ENCODE measurements at regions not wholly inside any gene's neighbourhood (a gene's known extent, or its start where the extent isn't known, plus 50 kb on each side); places are given as distances from the start of the nearest gene placed in this dataset.

DNA sequence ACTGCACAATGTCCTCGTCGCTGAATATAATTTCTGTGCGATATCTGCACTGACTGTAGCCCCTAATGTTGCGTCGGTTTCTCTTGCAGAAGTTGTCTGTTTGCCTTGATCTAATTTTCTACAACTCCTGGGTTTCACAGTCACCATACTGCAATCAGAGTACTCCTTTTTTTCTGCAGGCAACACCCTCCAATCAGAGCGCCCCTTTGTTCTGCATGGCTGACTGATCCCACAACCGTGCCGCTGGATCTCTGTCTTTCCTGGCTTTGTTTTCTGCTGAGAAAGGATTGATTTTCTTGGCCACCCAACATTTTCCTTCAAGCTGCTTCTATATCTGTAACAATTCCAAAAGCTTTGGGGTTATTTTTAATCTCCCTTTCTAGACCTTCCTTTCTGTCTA, 182.2 kb upstream of the SMARCA2 start:
- H3K9me3 ChIP-seq (ENCODE audit: control insufficient read depth in 4 of 4, low read length in 3 of 4) = no peaks in the 10 kb centered on the region
- TF ChIP-seq FOXA1 (IDR thresholded peaks at IDR 0.05) (no peak), HNF4A (conservative IDR thresholded peaks at IDR 0.05) (no peak), YY1 (IDR thresholded peaks at IDR 0.05) (no peak), SP1 (IDR thresholded peaks at IDR 0.05) (no peak), HNF4G (IDR thresholded peaks at IDR 0.05) (no peak), NR2F2 (IDR thresholded peaks at IDR 0.05) (no peak), JUND (IDR thresholded peaks at IDR 0.05) (no peak), FOXA2 (IDR thresholded peaks at IDR 0.05) (no peak), TAF1 (conservative IDR thresholded peaks at IDR 0.05) (no peak), EGR1 (IDR thresholded peaks at IDR 0.05; ENCODE audit: low read depth in 2 of 2) (no peak)
- TF ChIP-seq, protein P1, sequence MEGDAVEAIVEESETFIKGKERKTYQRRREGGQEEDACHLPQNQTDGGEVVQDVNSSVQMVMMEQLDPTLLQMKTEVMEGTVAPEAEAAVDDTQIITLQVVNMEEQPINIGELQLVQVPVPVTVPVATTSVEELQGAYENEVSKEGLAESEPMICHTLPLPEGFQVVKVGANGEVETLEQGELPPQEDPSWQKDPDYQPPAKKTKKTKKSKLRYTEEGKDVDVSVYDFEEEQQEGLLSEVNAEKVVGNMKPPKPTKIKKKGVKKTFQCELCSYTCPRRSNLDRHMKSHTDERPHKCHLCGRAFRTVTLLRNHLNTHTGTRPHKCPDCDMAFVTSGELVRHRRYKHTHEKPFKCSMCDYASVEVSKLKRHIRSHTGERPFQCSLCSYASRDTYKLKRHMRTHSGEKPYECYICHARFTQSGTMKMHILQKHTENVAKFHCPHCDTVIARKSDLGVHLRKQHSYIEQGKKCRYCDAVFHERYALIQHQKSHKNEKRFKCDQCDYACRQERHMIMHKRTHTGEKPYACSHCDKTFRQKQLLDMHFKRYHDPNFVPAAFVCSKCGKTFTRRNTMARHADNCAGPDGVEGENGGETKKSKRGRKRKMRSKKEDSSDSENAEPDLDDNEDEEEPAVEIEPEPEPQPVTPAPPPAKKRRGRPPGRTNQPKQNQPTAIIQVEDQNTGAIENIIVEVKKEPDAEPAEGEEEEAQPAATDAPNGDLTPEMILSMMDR (IDR thresholded peaks at IDR 0.05; ENCODE audit: low read depth, low read length, missing input control) = no peak
- TF ChIP-seq, protein P2, sequence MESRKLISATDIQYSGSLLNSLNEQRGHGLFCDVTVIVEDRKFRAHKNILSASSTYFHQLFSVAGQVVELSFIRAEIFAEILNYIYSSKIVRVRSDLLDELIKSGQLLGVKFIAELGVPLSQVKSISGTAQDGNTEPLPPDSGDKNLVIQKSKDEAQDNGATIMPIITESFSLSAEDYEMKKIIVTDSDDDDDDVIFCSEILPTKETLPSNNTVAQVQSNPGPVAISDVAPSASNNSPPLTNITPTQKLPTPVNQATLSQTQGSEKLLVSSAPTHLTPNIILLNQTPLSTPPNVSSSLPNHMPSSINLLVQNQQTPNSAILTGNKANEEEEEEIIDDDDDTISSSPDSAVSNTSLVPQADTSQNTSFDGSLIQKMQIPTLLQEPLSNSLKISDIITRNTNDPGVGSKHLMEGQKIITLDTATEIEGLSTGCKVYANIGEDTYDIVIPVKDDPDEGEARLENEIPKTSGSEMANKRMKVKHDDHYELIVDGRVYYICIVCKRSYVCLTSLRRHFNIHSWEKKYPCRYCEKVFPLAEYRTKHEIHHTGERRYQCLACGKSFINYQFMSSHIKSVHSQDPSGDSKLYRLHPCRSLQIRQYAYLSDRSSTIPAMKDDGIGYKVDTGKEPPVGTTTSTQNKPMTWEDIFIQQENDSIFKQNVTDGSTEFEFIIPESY (IDR thresholded peaks at IDR 0.05) = no peak
- no peaks in the 10 kb centered on the region for H3K27me3 ChIP-seq (ENCODE audit: control insufficient read depth in 4 of 4, insufficient read depth in 4 of 4, low read length in 3 of 4)
- H3K4me1 ChIP-seq (ENCODE audit: control insufficient read depth in 4 of 4, insufficient read depth in 4 of 4, low read length in 3 of 4) = no peaks in the 10 kb centered on the region
- no peaks in the 10 kb centered on the region for H3K36me3 ChIP-seq (ENCODE audit: control insufficient read depth in 4 of 4, insufficient read depth in 3 of 4, low read depth in 1 of 4, low read length in 3 of 4)
- 82% methylated on average over 8 of the region's 8 CpGs for WGBS
- H3K27ac ChIP-seq (ENCODE audit: low read depth in 1 of 2, low read length in 2 of 2) = no peak overlapping the region
- no peak overlapping the region for H3K9ac ChIP-seq (ENCODE audit: low read depth in 1 of 2, low read length in 2 of 2)
- no peak for DNase-seq (ENCODE audit: low spot score)
- no peak overlapping the region for H3K4me3 ChIP-seq (ENCODE audit: low read depth in 1 of 3, low read length in 3 of 3)

DNA sequence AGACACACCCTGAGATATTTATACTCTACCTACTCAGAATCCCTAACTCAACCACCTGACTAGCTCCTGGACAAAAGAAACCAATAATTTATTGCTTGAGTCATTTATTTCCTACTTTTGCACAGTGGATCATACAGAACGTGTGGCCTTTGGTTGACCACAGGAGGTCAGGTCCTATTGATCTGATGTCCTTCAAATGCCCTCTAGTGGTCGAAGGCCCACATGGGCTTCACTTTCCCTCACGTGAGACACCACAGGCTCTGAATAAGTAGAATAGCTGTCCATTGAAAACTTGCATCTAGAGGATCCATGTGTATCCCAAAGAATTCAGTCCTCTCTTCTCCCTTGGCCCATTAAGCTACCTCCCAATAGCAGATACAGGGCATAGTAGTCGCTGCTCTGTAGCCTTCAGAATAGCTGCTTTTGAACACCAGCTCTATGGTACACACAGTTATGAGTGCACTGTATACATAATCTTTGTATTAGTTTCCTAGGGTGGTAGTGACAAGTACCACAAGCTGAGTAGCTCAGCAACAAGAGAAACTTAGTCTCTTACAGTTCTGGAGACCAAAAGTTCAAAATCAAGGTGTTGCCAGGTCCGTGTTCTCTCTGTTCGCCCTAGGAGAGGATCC, 177.6 kb upstream of the SMARCA2 start:
- Histone ChIP-seq H3K9me3 (ENCODE audit: control insufficient read depth in 4 of 4, low read length in 3 of 4) (no peaks in the 10 kb centered on the region), H3K4me3 (ENCODE audit: low read depth in 1 of 3, low read length in 3 of 3) (no peak overlapping the region), H3K36me3 (ENCODE audit: control insufficient read depth in 4 of 4, insufficient read depth in 3 of 4, low read depth in 1 of 4, low read length in 3 of 4) (no peaks in the 10 kb centered on the region), H3K4me1 (ENCODE audit: control insufficient read depth in 4 of 4, insufficient read depth in 4 of 4, low read length in 3 of 4) (no peaks in the 10 kb centered on the region), H3K27ac (ENCODE audit: low read depth in 1 of 2, low read length in 2 of 2) (no peak overlapping the region), H3K27me3 (ENCODE audit: control insufficient read depth in 4 of 4, insufficient read depth in 4 of 4, low read length in 3 of 4) (no peaks in the 10 kb centered on the region), H3K9ac (ENCODE audit: low read depth in 1 of 2, low read length in 2 of 2) (no peak overlapping the region)
- peak; percentile 39 for DNase-seq (ENCODE audit: low spot score)
- TF ChIP-seq, protein P1 (IDR thresholded peaks at IDR 0.05; ENCODE audit: low read depth, low read length, missing input control) = peak; percentile 24
- TF ChIP-seq NR2F2 (IDR thresholded peaks at IDR 0.05) = no peak
- peak in 1 of 2 donors; percentile 44 for TF ChIP-seq RAD21 (IDR thresholded peaks at IDR 0.05)
- 47% methylated on average over 6 of the region's 6 CpGs for WGBS

Data from liver (tissue), 8 donors.